Left lung (tissue), 4 donors: ENCODE measurements at regions not wholly inside any gene's neighbourhood (a gene's known extent, or its start where the extent isn't known, plus 50 kb on each side); places are given as distances from the start of the nearest gene placed in this dataset.
"Not testable (repeated sequence)": the region's sequence is repeated elsewhere in the genome, so short reads cannot be mapped to it uniquely, and the experiment has no call there.

ENCODE experiments used
- ATAC-seq: fragments of 200-7000 bp; cut with Tn5 transposase; one replicate; pipeline ENCODE4 v1.9.1; 2020; ENCODE audit warnings: moderate library complexity
- DNase-seq, 4 donors: peaks; one replicate each; pipeline ENCODE4 v3.0.0-alpha.2; 2013 to 2020
- H3K27ac ChIP-seq, 2 donors: fragments of 200-600 bp; sonication (generic) in 1 of 2; one replicate each; pipeline versions ENCODE4 v1.5.0 to v1.8.0; 2020 to 2021
- H3K27me3 ChIP-seq, 2 donors: fragments of 200-600 bp; sonication (generic) in 1 of 2; one replicate each; pipeline versions ENCODE4 v1.5.0 to v1.8.0; 2020 to 2021
- H3K36me3 ChIP-seq, 2 donors: fragments of 200-600 bp; sonication (generic) in 1 of 2; one replicate each; pipeline versions ENCODE4 v1.5.0 to v1.8.0; 2020 to 2021
- H3K4me1 ChIP-seq, 2 donors: fragments of 200-600 bp; one replicate each; pipeline ENCODE4 v1.8.0; 2021
- H3K4me3 ChIP-seq, 2 donors: fragments of 200-600 bp; sonication (generic) in 1 of 2; one replicate each; pipeline versions ENCODE4 v1.5.0 to v1.8.0; 2020 to 2021; ENCODE audit warnings: mild to moderate bottlenecking in 1 of 2
- H3K9me3 ChIP-seq, 2 donors: fragments of 200-600 bp; sonication (generic) in 1 of 2; one replicate each; pipeline versions ENCODE4 v1.5.0 to v1.8.0; 2020 to 2021
- CTCF ChIP-seq, 2 donors: fragments of 200-600 bp; sonication (generic) in 1 of 2; IDR thresholded peaks; one replicate each; pipeline versions ENCODE4 v1.5.0 to v1.8.0; 2021; ENCODE audit warnings: antibody characterized with exemption in 2 of 2
- intact Hi-C, 2 donors: fragments of 100-400 bp; cut with DNase I; formaldehyde crosslinking; loops; one replicate each; pipeline versions ENCODE4 v1.11.2 to v1.14.2; 2022
- donor health status: DM: no; HTN: yes; CAD: no.
- donor health status: DM: no; HTN: no; CAD: no.

GRCh38 chr6:5843078-5843477 lies 163.6 kb downstream of the NRN1 start:
- Histone ChIP-seq H3K4me1 (no peaks in the 10 kb centered on the region), H3K27ac (no peak overlapping the region), H3K4me3 (no peak overlapping the region), H3K27me3 (peaks cover 0 to 6% of the 10 kb centered on the region in 2 donors), H3K9me3 (peaks cover 0 to 6% of the 10 kb centered on the region in 2 donors), H3K36me3 (no peaks in the 10 kb centered on the region)
- ATAC-seq (no peak), DNase-seq (no peak)
- TF ChIP-seq CTCF (IDR thresholded peaks at IDR 0.05) = no peak
- intact Hi-C loops = no loop called here

GRCh38 chr6:5840734-5841390 lies 165.9 kb downstream of the NRN1 start:
- TF ChIP-seq CTCF (IDR thresholded peaks at IDR 0.05) = no peak
- no peak overlapping the region for H3K4me3 ChIP-seq
- no peak for DNase-seq
- intact Hi-C loops = no loop called here
- ATAC-seq = no peak
- peaks cover 0 to 6% of the 10 kb centered on the region in 2 donors for H3K9me3 ChIP-seq
- no peak overlapping the region for H3K27ac ChIP-seq
- peaks cover 0 to 6% of the 10 kb centered on the region in 2 donors for H3K27me3 ChIP-seq
- no peaks in the 10 kb centered on the region for H3K36me3 ChIP-seq
- no peaks in the 10 kb centered on the region for H3K4me1 ChIP-seq

GRCh38 chr6:5838656-5839396 lies 167.9 kb downstream of the NRN1 start:
- ATAC-seq = no peak
- no peaks in the 10 kb centered on the region for H3K9me3 ChIP-seq
- no peaks in the 10 kb centered on the region for H3K4me1 ChIP-seq

DNA sequence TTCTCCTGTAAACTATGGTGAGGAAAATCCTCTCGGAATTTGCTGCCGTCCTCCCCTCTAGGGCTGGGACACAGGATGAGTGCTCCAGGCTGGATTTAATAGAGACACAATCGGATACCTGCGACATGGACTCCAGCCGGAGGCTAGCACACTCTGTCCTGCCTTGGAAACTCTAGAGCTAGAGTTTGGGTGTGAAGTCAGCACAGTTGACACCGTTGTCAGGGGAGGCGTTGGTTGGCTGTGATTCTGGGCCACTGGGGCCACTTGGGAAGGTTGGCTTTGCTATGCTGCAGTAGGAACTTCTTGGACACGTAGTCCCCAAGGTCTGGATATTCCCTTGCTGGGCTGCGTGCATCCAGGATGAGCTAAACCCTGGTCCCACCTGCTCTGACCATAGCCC lies 169.4 kb downstream of the NRN1 start:
- Histone ChIP-seq H3K27ac (no peak overlapping the region), H3K9me3 (no peaks in the 10 kb centered on the region), H3K4me1 (no peaks in the 10 kb centered on the region), H3K27me3 (no peaks in the 10 kb centered on the region), H3K4me3 (no peak overlapping the region), H3K36me3 (no peaks in the 10 kb centered on the region)
- DNase-seq (no peak), ATAC-seq (no peak)
- intact Hi-C loops = no loop called here
- no peak for TF ChIP-seq CTCF (IDR thresholded peaks at IDR 0.05)

More at GRCh38 chr6:5838656-5839396, 167.9 kb downstream of the NRN1 start:
- Histone ChIP-seq H3K4me3 (no peak overlapping the region), H3K27me3 (peaks cover 0 to 5% of the 10 kb centered on the region in 2 donors), H3K36me3 (no peaks in the 10 kb centered on the region), H3K27ac (no peak overlapping the region)
- no peak for DNase-seq
- intact Hi-C loops = no loop called here
- TF ChIP-seq CTCF (IDR thresholded peaks at IDR 0.05) = no peak

DNA sequence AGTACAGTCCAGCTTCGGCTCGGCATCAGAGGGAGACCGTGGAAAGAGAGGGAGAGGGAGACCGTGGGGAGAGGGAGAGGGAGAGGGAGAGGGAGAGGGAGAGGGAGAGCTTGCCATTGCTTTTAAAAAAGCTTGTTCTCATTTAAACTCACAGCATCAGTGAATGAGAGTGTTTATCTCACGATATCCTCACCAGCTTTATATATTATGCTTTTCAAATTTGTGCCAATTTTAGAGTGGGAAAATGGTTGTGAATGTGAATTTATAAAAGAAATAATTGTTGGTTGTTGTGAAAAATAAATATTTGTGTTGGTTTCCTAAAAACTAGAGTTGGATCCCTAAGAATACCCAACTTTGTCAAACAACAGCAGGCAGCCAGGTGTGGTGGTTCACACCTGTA lies 170.1 kb downstream of the NRN1 start:
- H3K4me1 ChIP-seq, H3K27me3 ChIP-seq, intact Hi-C loops, H3K4me3 ChIP-seq, H3K36me3 ChIP-seq, H3K27ac ChIP-seq, H3K9me3 ChIP-seq, DNase-seq, ATAC-seq: not testable (repeated sequence)
